GM19351 (cell line): ENCODE measurements at regions not wholly inside any gene's neighbourhood (a gene's known extent, or its start where the extent isn't known, plus 50 kb on each side); places are given as distances from the start of the nearest gene placed in this dataset.

ENCODE experiments used
- ATAC-seq: cut with Tn5 transposase; IDR thresholded peaks from one replicate; pipeline ENCODE4 v1.9.1; 2021; ENCODE audit warnings: mild to moderate bottlenecking, moderate library complexity; ENCODE audit not compliant: unreplicated experiment

DNA sequence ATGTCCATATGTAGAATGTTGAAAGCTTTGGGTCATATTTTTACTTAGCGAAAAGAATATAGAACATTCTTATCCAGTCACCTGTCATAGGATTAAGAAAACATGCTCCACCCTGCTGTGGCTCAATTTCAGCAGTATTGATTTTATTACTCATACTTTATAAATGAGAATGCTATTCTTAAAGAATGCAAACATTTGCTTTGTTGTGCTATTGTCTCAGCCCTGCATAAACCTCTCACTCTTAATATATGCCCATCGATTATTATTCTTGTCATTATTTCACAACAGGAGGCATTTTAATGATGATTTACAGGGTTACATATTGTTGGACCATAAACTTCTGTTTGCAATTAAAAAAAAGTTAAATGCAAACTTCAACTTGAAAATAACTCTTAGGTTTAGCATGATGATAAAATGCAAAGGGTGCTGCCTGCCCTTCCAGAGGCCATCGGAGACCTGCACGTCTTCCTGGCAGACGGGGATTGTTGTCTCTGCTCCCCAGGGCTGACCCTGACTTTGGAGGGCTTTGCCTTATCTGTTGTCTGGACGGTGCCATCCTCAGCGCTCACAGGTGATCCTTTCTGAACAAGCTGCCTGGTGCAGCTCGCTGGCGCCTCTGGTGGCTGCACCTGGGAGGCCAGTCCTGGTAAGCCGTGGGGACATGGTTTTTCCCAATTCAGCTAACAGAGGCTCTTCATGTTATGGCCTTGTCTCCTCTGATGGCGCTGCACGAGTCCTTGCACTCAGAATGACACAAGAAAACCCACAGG is 50.0 kb upstream of the SHH start:
- ATAC-seq, result no peak
